ENCODE measurements at regions not wholly inside any gene's neighbourhood (a gene's known extent, or its start where the extent isn't known, plus 50 kb on each side); places are given as distances from the start of the nearest gene placed in this dataset.

DNA sequence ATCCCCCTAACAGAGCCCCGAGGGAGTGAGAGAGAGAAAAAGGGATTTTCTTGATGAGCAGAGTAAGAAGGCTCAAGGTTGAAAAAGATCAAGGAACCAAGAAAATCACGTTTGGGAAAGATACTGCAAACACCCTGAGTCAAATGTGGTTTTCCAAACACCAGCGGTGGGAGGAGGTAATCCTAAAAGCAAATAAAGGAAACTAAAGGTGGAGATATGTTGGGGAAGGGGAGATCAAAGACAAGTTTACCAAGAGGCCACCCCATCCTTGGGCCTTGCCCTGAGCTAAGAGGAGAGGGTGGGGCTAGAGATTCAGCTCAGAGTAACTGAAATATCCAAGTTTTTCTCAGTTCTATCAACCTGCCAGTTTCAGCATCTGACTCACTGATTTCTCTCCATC is 332.3 kb downstream of the ETAA1 start:
- TF ChIP-seq, protein P1, sequence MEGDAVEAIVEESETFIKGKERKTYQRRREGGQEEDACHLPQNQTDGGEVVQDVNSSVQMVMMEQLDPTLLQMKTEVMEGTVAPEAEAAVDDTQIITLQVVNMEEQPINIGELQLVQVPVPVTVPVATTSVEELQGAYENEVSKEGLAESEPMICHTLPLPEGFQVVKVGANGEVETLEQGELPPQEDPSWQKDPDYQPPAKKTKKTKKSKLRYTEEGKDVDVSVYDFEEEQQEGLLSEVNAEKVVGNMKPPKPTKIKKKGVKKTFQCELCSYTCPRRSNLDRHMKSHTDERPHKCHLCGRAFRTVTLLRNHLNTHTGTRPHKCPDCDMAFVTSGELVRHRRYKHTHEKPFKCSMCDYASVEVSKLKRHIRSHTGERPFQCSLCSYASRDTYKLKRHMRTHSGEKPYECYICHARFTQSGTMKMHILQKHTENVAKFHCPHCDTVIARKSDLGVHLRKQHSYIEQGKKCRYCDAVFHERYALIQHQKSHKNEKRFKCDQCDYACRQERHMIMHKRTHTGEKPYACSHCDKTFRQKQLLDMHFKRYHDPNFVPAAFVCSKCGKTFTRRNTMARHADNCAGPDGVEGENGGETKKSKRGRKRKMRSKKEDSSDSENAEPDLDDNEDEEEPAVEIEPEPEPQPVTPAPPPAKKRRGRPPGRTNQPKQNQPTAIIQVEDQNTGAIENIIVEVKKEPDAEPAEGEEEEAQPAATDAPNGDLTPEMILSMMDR (IDR thresholded peaks at IDR 0.05): no peak
- TF ChIP-seq POLR2AphosphoS5 (IDR thresholded peaks at IDR 0.05) (no peak), POLR2A (IDR thresholded peaks at IDR 0.05) (no peak)

Measured in transverse colon (tissue), 4 donors.